IMR-90 (cell line): ENCODE measurements at regions not wholly inside any gene's neighbourhood (a gene's known extent, or its start where the extent isn't known, plus 50 kb on each side); places are given as distances from the start of the nearest gene placed in this dataset.

Source experiments
- ATAC-seq: fragments of 200-7000 bp; cut with Tn5 transposase; 2 replicates; pipeline ENCODE4 v1.9.1; 2020; ENCODE audit warnings: low read depth, mild to moderate bottlenecking, moderate library complexity
- BruUV-seq: library from RNA; stranded (reverse); fragments of 400-500 nt; replicated peaks from 2 replicates; lab custom pipeline; 2021; lab: Mats Ljungman, UMichigan
- CTCF ChIA-PET: fragments of 300-600 bp; formaldehyde crosslinking; extraction: SDS; loops from one replicate; lab custom pipeline; 2021; ENCODE audit warnings: antibody characterized with exemption; lab: Yijun Ruan, JAX
- POLR2A ChIA-PET: fragments of 300-600 bp; sonication (Branson Sonifier 250); formaldehyde crosslinking; loops from one replicate; lab custom pipeline; 2022; ENCODE audit warnings: antibody characterized with exemption; ENCODE audit not compliant: unreplicated experiment; lab: Charles Lee
- DNase-seq: peaks from one replicate; pipeline ENCODE4 v3.0.0; 2013
- H2AFZ ChIP-seq: replicated peaks from 2 replicates; pipeline ENCODE3; 2013; ENCODE audit warnings: low read length, mild to moderate bottlenecking; ENCODE audit not compliant: poor library complexity
- H2AK5ac ChIP-seq: 2 replicates; pipeline ENCODE4 v1.6.1; 2013; ENCODE audit warnings: low read depth, low read length, inconsistent platforms
- H2AK9ac ChIP-seq: replicated peaks from 2 replicates; pipeline ENCODE3; 2013; ENCODE audit warnings: mild to moderate bottlenecking, low read depth, low read length, moderate library complexity; ENCODE audit not compliant: poor library complexity
- H2BK120ac ChIP-seq: 2 replicates; pipeline ENCODE4 v1.6.1; 2013; ENCODE audit warnings: low read depth, low read length, inconsistent platforms
- H2BK15ac ChIP-seq: 3 replicates; pipeline ENCODE4 v1.6.1; 2013; ENCODE audit warnings: low read depth, low read length, inconsistent platforms
- H2BK20ac ChIP-seq: 2 replicates; pipeline ENCODE4 v1.6.1; 2013; ENCODE audit warnings: low read depth, mild to moderate bottlenecking, inconsistent platforms, low read length, moderate library complexity
- H2BK5ac ChIP-seq: 2 replicates; pipeline ENCODE4 v1.6.1; 2013; ENCODE audit warnings: mild to moderate bottlenecking, low read depth, low read length, inconsistent platforms; ENCODE audit not compliant: poor library complexity, severe bottlenecking
- H3K14ac ChIP-seq: replicated peaks from 2 replicates; pipeline ENCODE4 v1.6.1; 2013; ENCODE audit warnings: low read depth, low read length, inconsistent platforms
- H3K18ac ChIP-seq: 2 replicates; pipeline ENCODE4 v1.6.1; 2013; ENCODE audit warnings: low read depth, low read length, control low read depth
- H3K23ac ChIP-seq: 2 replicates; pipeline ENCODE4 v1.6.1; 2013; ENCODE audit warnings: low read depth, low read length, inconsistent platforms
- H3K27ac ChIP-seq: 2 replicates; pipeline ENCODE4 v1.5.1; 2013; ENCODE audit warnings: mild to moderate bottlenecking, control low read depth, low read length; ENCODE audit not compliant: insufficient read depth
- H3K27me3 ChIP-seq: 2 replicates; pipeline ENCODE4 v1.6.1; 2013; ENCODE audit warnings: low read length; ENCODE audit not compliant: control insufficient read depth, insufficient read depth
- H3K36me3 ChIP-seq: 2 replicates; pipeline ENCODE4 v1.6.1; 2013; ENCODE audit warnings: low read length, mixed read lengths; ENCODE audit not compliant: control insufficient read depth, insufficient read depth
- H3K4ac ChIP-seq: 2 replicates; pipeline ENCODE4 v1.6.1; 2013; ENCODE audit warnings: low read depth, low read length, inconsistent platforms
- H3K4me1 ChIP-seq: 2 replicates; pipeline ENCODE4 v1.6.1; 2013; ENCODE audit warnings: low read length, mixed read lengths; ENCODE audit not compliant: control insufficient read depth, insufficient read depth
- H3K4me2 ChIP-seq: 2 replicates; pipeline ENCODE4 v1.6.1; 2013; ENCODE audit warnings: low read depth, mild to moderate bottlenecking, control low read depth, low read length, moderate library complexity
- H3K4me3 ChIP-seq: 2 replicates; pipeline ENCODE4 v1.5.1; 2013; ENCODE audit warnings: low read depth, mild to moderate bottlenecking, control low read depth, low read length, moderate library complexity; ENCODE audit not compliant: insufficient read depth
- H3K56ac ChIP-seq: 2 replicates; pipeline ENCODE4 v1.6.1; 2013; ENCODE audit warnings: low read length, inconsistent platforms; ENCODE audit not compliant: insufficient read depth; ENCODE audit errors: extremely low read depth
- H3K79me1 ChIP-seq, 2 experiments: 2 replicates each; pipeline ENCODE4 v1.6.1; 2013; ENCODE audit warnings: low read length in 2 of 2, inconsistent platforms in 1 of 2, low read depth in 1 of 2
- H3K9ac ChIP-seq: 2 replicates; pipeline ENCODE4 v1.6.1; 2013; ENCODE audit warnings: low read depth, low read length, control low read depth
- H3K9me1 ChIP-seq: 2 replicates; pipeline ENCODE4 v1.6.1; 2013; ENCODE audit warnings: low read length, inconsistent platforms; ENCODE audit not compliant: insufficient read depth
- H3K9me3 ChIP-seq: 2 replicates; pipeline ENCODE4 v1.6.1; 2013; ENCODE audit warnings: low read length; ENCODE audit not compliant: control insufficient read depth, insufficient read depth
- H4K20me1 ChIP-seq: 2 replicates; pipeline ENCODE4 v1.6.1; 2013; ENCODE audit warnings: low read length, inconsistent platforms; ENCODE audit not compliant: insufficient read depth
- H4K5ac ChIP-seq: 2 replicates; pipeline ENCODE4 v1.6.1; 2013; ENCODE audit warnings: mild to moderate bottlenecking, low read depth, low read length, control low read depth
- H4K8ac ChIP-seq, 2 experiments: 2 replicates each; pipeline ENCODE4 v1.6.1; 2013; ENCODE audit warnings: low read depth in 2 of 2, low read length in 2 of 2, control low read depth in 1 of 2, inconsistent platforms in 1 of 2
- H4K91ac ChIP-seq: 2 replicates; pipeline ENCODE4 v1.6.1; 2013; ENCODE audit warnings: low read depth, low read length, inconsistent platforms; ENCODE audit not compliant: insufficient read depth
- BHLHE40 ChIP-seq: fragments of 150-350 bp; IDR thresholded peaks from 2 replicates; pipeline ENCODE4 v1.6.1; 2016; ENCODE audit warnings: mild to moderate bottlenecking, low read depth, low read length
- CHD1 ChIP-seq: IDR thresholded peaks from 2 replicates; pipeline ENCODE4 v1.6.1; 2012; ENCODE audit warnings: low read depth, low read length, improper control_type of control experiment
- FOS ChIP-seq: fragments of 150-350 bp; IDR thresholded peaks from 2 replicates; pipeline ENCODE4 v1.6.1; 2016; ENCODE audit warnings: low read depth, low read length
- MAFK ChIP-seq: IDR thresholded peaks from 2 replicates; pipeline ENCODE4 v1.6.1; 2012; ENCODE audit warnings: low read depth, low read length, improper control_type of control experiment
- RAD21 ChIP-seq: IDR thresholded peaks from 2 replicates; pipeline ENCODE4 v1.6.1; 2012; ENCODE audit warnings: low read length, improper control_type of control experiment
- WGBS, 2 experiments: methylation state at CpG; one replicate each; pipeline versions ENCODE4 v1.1.5 to v1.1.7; 2013; ENCODE audit warnings: missing lambda C conversion rate in 2 of 2; ENCODE audit not compliant: insufficient read length in 1 of 2; ENCODE audit errors: extremely low coverage in 2 of 2; 5-methylcytosine and 5-hydroxymethylcytosine counted together
- dilution Hi-C: fragments of 300-500 bp; cut with HindIII; formaldehyde crosslinking; loops from one replicate; pipeline ENCODE4 v1.14.3; 2018; ENCODE audit warnings: low sequenced_read_pairs; ENCODE audit not compliant: unreplicated experiment
- in situ Hi-C: fragments of 300-500 bp; cut with MboI; formaldehyde crosslinking; loops from 3 replicates; pipeline ENCODE4 v1.14.3; 2019; ENCODE audit warnings: low sequenced_read_pairs, inconsistent platforms, mixed read lengths
- intact Hi-C: fragments of 100-400 bp; cut with micrococcal nuclease; formaldehyde crosslinking; loops from 2 replicates; pipeline ENCODE4 v1.10.0; 2022

- 97% methylated on average over 6 of the region's 24 CpGs; no CpG with 5 or more reads in 1 of the 2 experiments for WGBS, 2 experiments
- no peaks in the 10 kb centered on the region for H4K20me1 ChIP-seq
- intact Hi-C loops (no loop called here), in situ Hi-C loops (no loop called here), dilution Hi-C loops (no loop called here)
- no TSS peak for BruUV-seq
- ATAC-seq, result no peak
- H2BK20ac ChIP-seq, result no peak overlapping the region
- H3K4ac ChIP-seq, result no peak overlapping the region
- H3K27me3 ChIP-seq, result peaks cover 2% of the 10 kb centered on the region; the same call in 1 of the 2 replicates
- H2BK120ac ChIP-seq, result no peak overlapping the region
- H2AK5ac ChIP-seq, result no peak overlapping the region
- H3K4me2 ChIP-seq, result no peak overlapping the region
- no peak overlapping the region for H4K91ac ChIP-seq
- no peak overlapping the region for H3K56ac ChIP-seq
- H3K27ac ChIP-seq, result no peak overlapping the region
- POLR2A ChIA-PET, result no interaction called here
- peaks cover 2% of the 10 kb centered on the region; the same call in 1 of the 2 replicates for H3K9me1 ChIP-seq
- TF ChIP-seq FOS (no peak), MAFK (no peak), RAD21 (no peak), CHD1 (no peak), BHLHE40 (no peak)
- 0 out of 4 replicates have a peak, but pooled peaks cover 0 to 3% of the 10 kb centered on the region in 2 experiments for H3K79me1 ChIP-seq
- no peak overlapping the region for H2AK9ac ChIP-seq
- H2BK5ac ChIP-seq, result no peak overlapping the region
- H3K23ac ChIP-seq, result no peak overlapping the region
- DNase-seq, result no peak
- CTCF ChIA-PET, result no interaction called here
- H3K36me3 ChIP-seq, result no peaks in the 10 kb centered on the region
- no peak overlapping the region for H2BK15ac ChIP-seq
- H3K14ac ChIP-seq, result no peak overlapping the region
- no peak overlapping the region for H3K18ac ChIP-seq
- H3K4me3 ChIP-seq, result no peak overlapping the region
- H3K9me3 ChIP-seq, result no peaks in the 10 kb centered on the region
- no peak overlapping the region for H2AFZ ChIP-seq
- no peak overlapping the region for H4K8ac ChIP-seq
- no peak overlapping the region for H4K5ac ChIP-seq
- H3K4me1 ChIP-seq, result peaks cover 4% of the 10 kb centered on the region; the same call in 1 of the 2 replicates
- H3K9ac ChIP-seq, result no peak overlapping the region
Measured at GRCh38 chr15:62953496-62954045, 89.0 kb upstream of the TPM1 start.
